ENCODE measurements at regions not wholly inside any gene's neighbourhood (a gene's known extent, or its start where the extent isn't known, plus 50 kb on each side); places are given as distances from the start of the nearest gene placed in this dataset.

GRCh38 chr1:83769072-83769471, 229.9 kb downstream of the TTLL7 start:
- TF ChIP-seq, protein P1, sequence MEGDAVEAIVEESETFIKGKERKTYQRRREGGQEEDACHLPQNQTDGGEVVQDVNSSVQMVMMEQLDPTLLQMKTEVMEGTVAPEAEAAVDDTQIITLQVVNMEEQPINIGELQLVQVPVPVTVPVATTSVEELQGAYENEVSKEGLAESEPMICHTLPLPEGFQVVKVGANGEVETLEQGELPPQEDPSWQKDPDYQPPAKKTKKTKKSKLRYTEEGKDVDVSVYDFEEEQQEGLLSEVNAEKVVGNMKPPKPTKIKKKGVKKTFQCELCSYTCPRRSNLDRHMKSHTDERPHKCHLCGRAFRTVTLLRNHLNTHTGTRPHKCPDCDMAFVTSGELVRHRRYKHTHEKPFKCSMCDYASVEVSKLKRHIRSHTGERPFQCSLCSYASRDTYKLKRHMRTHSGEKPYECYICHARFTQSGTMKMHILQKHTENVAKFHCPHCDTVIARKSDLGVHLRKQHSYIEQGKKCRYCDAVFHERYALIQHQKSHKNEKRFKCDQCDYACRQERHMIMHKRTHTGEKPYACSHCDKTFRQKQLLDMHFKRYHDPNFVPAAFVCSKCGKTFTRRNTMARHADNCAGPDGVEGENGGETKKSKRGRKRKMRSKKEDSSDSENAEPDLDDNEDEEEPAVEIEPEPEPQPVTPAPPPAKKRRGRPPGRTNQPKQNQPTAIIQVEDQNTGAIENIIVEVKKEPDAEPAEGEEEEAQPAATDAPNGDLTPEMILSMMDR (IDR thresholded peaks at IDR 0.05), result no peak
- no peak for TF ChIP-seq POLR2A (IDR thresholded peaks at IDR 0.05)
